ENCODE measurements at regions not wholly inside any gene's neighbourhood (a gene's known extent, or its start where the extent isn't known, plus 50 kb on each side); places are given as distances from the start of the nearest gene placed in this dataset.

- TF ChIP-seq EGR1 (IDR thresholded peaks at IDR 0.05): no peak
- TF ChIP-seq MAX (IDR thresholded peaks at IDR 0.05): no peak
- no peak for TF ChIP-seq CEBPB (IDR thresholded peaks at IDR 0.05)
- TF ChIP-seq TAF1 (IDR thresholded peaks at IDR 0.05; ENCODE audit: low read depth): no peak
- no peak for TF ChIP-seq NFIC (IDR thresholded peaks at IDR 0.05)
- TF ChIP-seq YY1 (IDR thresholded peaks at IDR 0.05; ENCODE audit: low read depth): no peak
- TF ChIP-seq RAD21 (IDR thresholded peaks at IDR 0.05; ENCODE audit: low read depth): no peak
- TF ChIP-seq EP300 (IDR thresholded peaks at IDR 0.05; ENCODE audit: borderline replicate concordance): no peak
- no peak for TF ChIP-seq USF1 (IDR thresholded peaks at IDR 0.05)
- no peak for TF ChIP-seq TEAD4 (IDR thresholded peaks at IDR 0.05)
- no peak for TF ChIP-seq ZBTB7A (IDR thresholded peaks at IDR 0.05; ENCODE audit: low read depth)
- TF ChIP-seq FOXM1 (IDR thresholded peaks at IDR 0.05; ENCODE audit: borderline replicate concordance, low read depth): no peak
- TF ChIP-seq TCF12 (IDR thresholded peaks at IDR 0.05; ENCODE audit: low read depth): no peak
- no peak for TF ChIP-seq REST (IDR thresholded peaks at IDR 0.05; ENCODE audit: low read depth)
- no peak for TF ChIP-seq CREB1 (IDR thresholded peaks at IDR 0.05; ENCODE audit: low read depth)
Observed at GRCh38 chr1:4512636-4513035, 141.8 kb upstream of the AJAP1 start.

- TF ChIP-seq FOXM1 (IDR thresholded peaks at IDR 0.05; ENCODE audit: borderline replicate concordance, low read depth) (no peak), MAX (IDR thresholded peaks at IDR 0.05) (no peak), ZBTB7A (IDR thresholded peaks at IDR 0.05; ENCODE audit: low read depth) (no peak), CEBPB (IDR thresholded peaks at IDR 0.05) (no peak), TAF1 (IDR thresholded peaks at IDR 0.05; ENCODE audit: low read depth) (no peak), RAD21 (IDR thresholded peaks at IDR 0.05; ENCODE audit: low read depth) (no peak), EGR1 (IDR thresholded peaks at IDR 0.05) (no peak), NFIC (IDR thresholded peaks at IDR 0.05) (no peak), EP300 (IDR thresholded peaks at IDR 0.05; ENCODE audit: borderline replicate concordance) (no peak), USF1 (IDR thresholded peaks at IDR 0.05) (no peak), REST (IDR thresholded peaks at IDR 0.05; ENCODE audit: low read depth) (no peak), TEAD4 (IDR thresholded peaks at IDR 0.05) (no peak), TCF12 (IDR thresholded peaks at IDR 0.05; ENCODE audit: low read depth) (no peak), YY1 (IDR thresholded peaks at IDR 0.05; ENCODE audit: low read depth) (no peak)
Observed at GRCh38 chr1:4513685-4514084, 140.7 kb upstream of the AJAP1 start.

- no peak for TF ChIP-seq TEAD4 (IDR thresholded peaks at IDR 0.05)
- TF ChIP-seq EGR1 (IDR thresholded peaks at IDR 0.05): no peak
- TF ChIP-seq RAD21 (IDR thresholded peaks at IDR 0.05; ENCODE audit: low read depth): no peak
- TF ChIP-seq FOXM1 (IDR thresholded peaks at IDR 0.05; ENCODE audit: borderline replicate concordance, low read depth): no peak
- no peak for TF ChIP-seq EP300 (IDR thresholded peaks at IDR 0.05; ENCODE audit: borderline replicate concordance)
- no peak for TF ChIP-seq TCF12 (IDR thresholded peaks at IDR 0.05; ENCODE audit: low read depth)
Observed at GRCh38 chr1:4515727-4516289, 138.6 kb upstream of the AJAP1 start.

GRCh38 chr1:4516596-4516995 lies 137.8 kb upstream of the AJAP1 start:
- no peak for TF ChIP-seq YY1 (IDR thresholded peaks at IDR 0.05; ENCODE audit: low read depth)
- TF ChIP-seq TCF12 (IDR thresholded peaks at IDR 0.05; ENCODE audit: low read depth): no peak
- no peak for TF ChIP-seq EP300 (IDR thresholded peaks at IDR 0.05; ENCODE audit: borderline replicate concordance)
- no peak for TF ChIP-seq REST (IDR thresholded peaks at IDR 0.05; ENCODE audit: low read depth)
- TF ChIP-seq EGR1 (IDR thresholded peaks at IDR 0.05): no peak
- no peak for TF ChIP-seq TAF1 (IDR thresholded peaks at IDR 0.05; ENCODE audit: low read depth)
- no peak for TF ChIP-seq NFIC (IDR thresholded peaks at IDR 0.05)
- TF ChIP-seq USF1 (IDR thresholded peaks at IDR 0.05): no peak
- TF ChIP-seq MAX (IDR thresholded peaks at IDR 0.05): no peak
- no peak for TF ChIP-seq FOXM1 (IDR thresholded peaks at IDR 0.05; ENCODE audit: borderline replicate concordance, low read depth)
- no peak for TF ChIP-seq RAD21 (IDR thresholded peaks at IDR 0.05; ENCODE audit: low read depth)
- no peak for TF ChIP-seq CREB1 (IDR thresholded peaks at IDR 0.05; ENCODE audit: low read depth)

All from Ishikawa (cell line).